Sciatic nerve (tissue), 2 donors: ENCODE measurements at regions not wholly inside any gene's neighbourhood (a gene's known extent, or its start where the extent isn't known, plus 50 kb on each side); places are given as distances from the start of the nearest gene placed in this dataset.

ENCODE experiments used
- ATAC-seq: fragments of 200-7000 bp; cut with Tn5 transposase; one replicate; pipeline ENCODE4 v1.9.1; 2020; ENCODE audit warnings: mild to moderate bottlenecking, moderate library complexity
- DNase-seq: peaks from one replicate; pipeline ENCODE4 v3.0.0-alpha.2; 2020; ENCODE audit warnings: low spot score
- intact Hi-C: fragments of 100-400 bp; cut with DNase I; formaldehyde crosslinking; loops from one replicate; pipeline ENCODE4 v1.14.2; 2022
- donor health status: DM: no; HTN: no; CAD: no.
- donor health status: DM: no; HTN: no; CAD: no.

DNA sequence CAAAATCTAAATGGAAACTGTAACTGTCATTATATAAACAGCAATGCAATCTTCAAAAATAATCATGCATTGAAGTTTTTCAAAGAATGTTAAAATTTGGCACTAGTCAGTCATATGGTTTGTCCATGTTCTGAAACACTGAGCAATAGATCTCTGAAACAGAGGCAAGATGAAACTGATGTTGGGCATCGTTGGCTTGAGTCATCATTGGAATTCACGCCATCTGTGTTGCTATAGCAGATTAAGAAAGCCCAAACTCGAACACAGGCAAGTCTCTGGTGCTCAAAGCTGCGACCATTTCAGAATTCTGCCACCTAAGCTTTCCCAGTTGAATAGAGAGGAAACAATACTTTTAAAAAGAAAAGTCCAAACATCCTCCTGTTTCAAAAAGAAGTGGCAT, 114.1 kb upstream of the PPARGC1A start:
- intact Hi-C loops = no loop called here
- DNase-seq = no peak
- ATAC-seq = no peak

GRCh38 chr4:24003496-24003895, 113.6 kb upstream of the PPARGC1A start:
- ATAC-seq (no peak), DNase-seq (no peak)
- intact Hi-C loops = no loop called here

GRCh38 chr4:24002330-24002966, 112.6 kb upstream of the PPARGC1A start:
- intact Hi-C loops = no loop called here
- no peak for ATAC-seq

GRCh38 chr4:24001486-24002329, 111.9 kb upstream of the PPARGC1A start:
- ATAC-seq = no peak
- no peak for DNase-seq
- intact Hi-C loops = no loop called here

More at GRCh38 chr4:24002330-24002966, 112.6 kb upstream of the PPARGC1A start:
- no peak for DNase-seq

DNA sequence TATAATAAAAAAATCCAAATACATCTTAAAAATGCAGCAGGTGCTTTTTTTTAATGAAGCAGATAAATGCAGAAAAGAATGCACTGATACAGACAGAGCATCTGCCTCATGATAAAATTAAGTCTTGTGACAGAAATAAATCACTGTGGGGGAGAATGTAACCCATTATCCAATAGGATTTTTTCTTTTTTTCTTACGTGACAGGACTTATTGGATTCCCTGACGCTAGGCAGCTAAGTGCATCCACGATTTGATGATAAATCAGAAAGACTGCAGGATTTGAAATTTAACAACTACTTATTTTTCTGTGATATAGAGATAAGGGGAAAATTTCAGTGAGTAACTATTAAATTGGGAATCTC, 110.6 kb upstream of the PPARGC1A start:
- DNase-seq (no peak), ATAC-seq (no peak)
- intact Hi-C loops = no loop called here

- no peak for DNase-seq
- intact Hi-C loops = no loop called here
- no peak for ATAC-seq
These were observed 110.0 kb upstream of the PPARGC1A start for GRCh38 chr4:23999714-24000469.

GRCh38 chr4:23993373-23993772, 103.5 kb upstream of the PPARGC1A start:
- no peak for ATAC-seq
- intact Hi-C loops = no loop called here
- DNase-seq = no peak

DNA sequence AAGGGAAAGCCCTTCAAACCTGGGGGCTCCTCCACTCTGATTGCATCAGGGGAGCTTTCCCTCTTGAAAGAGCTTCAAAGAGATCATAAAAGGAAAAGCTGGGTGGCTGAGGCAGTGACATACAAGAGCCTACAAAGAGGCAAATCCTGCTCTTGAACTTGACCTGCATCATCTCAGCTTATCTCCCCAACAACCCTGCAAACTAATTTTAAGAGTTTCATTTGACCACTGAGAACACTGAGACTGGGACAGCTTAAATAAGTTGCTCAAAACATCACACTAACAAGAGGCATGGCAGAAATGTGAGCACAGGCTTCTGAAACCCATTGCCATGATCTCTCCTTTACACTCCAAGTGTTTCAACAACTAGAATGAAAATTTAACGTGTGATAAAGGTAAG, 101.6 kb upstream of the PPARGC1A start:
- DNase-seq (no peak), ATAC-seq (no peak)
- intact Hi-C loops = no loop called here

DNA sequence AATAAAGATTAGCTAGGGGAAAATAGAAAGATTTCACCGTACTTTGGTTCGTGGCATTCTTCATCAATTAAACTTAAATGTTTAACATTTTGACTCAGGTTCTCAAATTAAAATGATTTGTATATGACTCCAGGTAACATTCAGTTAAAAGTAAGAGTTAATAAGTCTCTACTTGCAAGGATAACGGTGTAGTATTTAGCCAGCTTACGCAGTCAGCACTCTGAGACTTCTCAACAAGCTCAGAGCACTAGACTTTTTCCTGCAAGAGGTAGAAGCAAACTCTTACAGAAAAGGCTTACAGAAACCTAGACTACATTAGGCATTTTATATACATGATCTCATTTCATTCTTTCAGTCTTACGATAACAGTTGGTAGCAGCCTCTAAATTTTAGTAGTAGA, 96.4 kb upstream of the PPARGC1A start:
- no peak for DNase-seq
- intact Hi-C loops = no loop called here
- ATAC-seq = no peak

DNA sequence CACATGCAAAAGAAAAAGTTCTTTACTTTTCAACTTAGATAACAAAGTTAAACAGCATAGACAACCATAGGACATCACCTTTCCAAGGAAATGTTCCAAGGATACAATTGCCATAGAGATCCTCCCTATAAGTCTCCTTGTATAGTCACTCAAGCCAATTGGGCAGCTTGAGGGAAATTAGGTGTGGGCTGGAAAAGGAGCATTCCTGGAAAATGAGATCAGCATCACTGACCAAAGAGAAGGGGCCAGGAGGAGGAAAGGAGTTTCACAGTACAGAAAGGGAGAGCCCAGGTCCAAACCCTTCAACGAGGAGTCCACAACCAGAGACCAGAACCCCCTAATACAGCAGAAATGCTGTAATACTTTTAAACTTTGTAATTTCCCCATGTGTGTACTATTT, 91.5 kb upstream of the PPARGC1A start:
- intact Hi-C loops = no loop called here
- DNase-seq (no peak), ATAC-seq (no peak)

- intact Hi-C loops = no loop called here
- ATAC-seq (no peak), DNase-seq (no peak)
These were observed 89.7 kb upstream of the PPARGC1A start for GRCh38 chr4:23979534-23979933.

DNA sequence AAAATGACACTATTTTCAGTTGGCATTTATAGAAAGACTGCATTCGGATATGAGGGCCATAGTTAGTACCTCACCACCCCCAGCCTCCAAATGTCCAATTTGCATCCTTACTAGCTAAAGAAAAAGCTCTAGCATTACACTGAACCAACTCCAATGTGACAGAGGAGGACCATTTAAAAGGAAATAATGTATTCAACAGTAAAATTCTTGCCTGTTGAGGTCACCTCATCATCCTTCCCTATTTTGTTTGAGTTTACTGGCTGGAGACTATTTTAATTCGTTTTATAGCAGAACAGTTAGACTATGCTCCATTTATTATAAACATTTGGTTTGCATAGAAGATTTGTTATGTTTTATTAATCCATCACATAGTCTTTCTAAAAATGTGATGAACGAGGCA, 88.2 kb upstream of the PPARGC1A start:
- intact Hi-C loops = no loop called here
- no peak for DNase-seq
- ATAC-seq = no peak

DNA sequence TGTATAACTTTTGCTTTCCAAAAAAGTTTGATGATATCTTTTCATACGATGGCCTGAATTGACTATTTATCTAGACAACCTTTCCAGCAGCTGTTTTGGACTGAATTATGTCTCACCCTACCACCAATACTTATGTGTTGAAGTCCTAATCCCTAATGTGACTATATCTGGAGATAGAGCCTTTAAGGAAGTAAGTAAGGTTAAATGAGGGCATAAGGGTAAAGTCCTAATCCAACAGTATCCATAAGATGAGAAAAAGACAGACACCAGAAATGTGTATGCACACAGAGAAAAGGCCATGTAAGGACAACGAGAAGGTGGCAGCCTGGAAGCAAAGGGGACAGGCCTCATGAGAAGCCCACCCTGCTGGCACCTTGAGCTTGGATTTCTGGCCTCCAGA, 86.6 kb upstream of the PPARGC1A start:
- intact Hi-C loops = no loop called here
- no peak for ATAC-seq
- no peak for DNase-seq

DNA sequence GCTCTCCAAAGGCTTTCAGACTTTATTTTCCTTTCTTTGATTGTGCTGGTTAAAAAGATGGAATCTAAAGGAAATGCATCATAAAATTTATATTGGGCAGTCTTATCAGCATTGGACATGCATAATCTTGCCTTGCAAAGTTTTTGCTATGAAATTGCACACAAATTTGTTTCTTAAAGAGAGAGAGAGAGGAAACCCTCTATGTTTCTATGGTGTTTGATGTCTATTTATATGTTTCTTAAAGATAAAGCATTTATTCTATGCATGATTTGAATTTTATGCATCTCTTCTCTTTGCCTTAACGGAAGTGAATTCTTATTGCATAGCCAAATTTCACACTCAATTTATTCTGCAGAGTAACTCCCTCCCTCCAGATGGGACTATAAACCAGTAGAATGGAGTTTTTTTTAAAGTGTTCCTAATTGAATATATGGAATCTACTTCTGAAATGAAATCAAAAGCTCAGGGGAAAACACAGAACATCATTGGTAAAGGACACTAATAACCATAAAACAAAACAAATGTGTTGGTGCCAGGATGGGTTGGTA, 83.5 kb upstream of the PPARGC1A start:
- intact Hi-C loops = no loop called here
- DNase-seq = no peak
- ATAC-seq = no peak

GRCh38 chr4:23972805-23973204, 83.0 kb upstream of the PPARGC1A start:
- DNase-seq (no peak), ATAC-seq (no peak)
- intact Hi-C loops = no loop called here

DNA sequence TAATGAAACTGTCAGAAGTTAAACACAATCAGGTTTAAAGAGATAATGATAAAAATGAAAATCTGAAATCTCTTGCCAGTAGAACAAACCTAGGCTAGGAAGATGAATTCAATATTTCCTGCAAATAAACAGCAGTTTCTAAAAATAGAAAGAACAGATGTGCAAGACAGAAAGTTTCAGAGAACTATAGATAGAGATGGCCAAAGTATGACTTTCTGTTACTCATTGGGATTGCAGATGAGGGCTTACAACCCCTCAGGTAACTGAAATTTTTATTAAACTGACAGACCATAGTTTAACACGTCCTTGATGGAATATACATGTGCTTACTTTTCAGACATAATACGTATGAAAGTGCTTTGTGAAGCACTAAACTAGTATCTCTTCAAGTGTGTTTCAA, 82.3 kb upstream of the PPARGC1A start:
- no peak for ATAC-seq
- no peak for DNase-seq
- intact Hi-C loops = no loop called here

DNA sequence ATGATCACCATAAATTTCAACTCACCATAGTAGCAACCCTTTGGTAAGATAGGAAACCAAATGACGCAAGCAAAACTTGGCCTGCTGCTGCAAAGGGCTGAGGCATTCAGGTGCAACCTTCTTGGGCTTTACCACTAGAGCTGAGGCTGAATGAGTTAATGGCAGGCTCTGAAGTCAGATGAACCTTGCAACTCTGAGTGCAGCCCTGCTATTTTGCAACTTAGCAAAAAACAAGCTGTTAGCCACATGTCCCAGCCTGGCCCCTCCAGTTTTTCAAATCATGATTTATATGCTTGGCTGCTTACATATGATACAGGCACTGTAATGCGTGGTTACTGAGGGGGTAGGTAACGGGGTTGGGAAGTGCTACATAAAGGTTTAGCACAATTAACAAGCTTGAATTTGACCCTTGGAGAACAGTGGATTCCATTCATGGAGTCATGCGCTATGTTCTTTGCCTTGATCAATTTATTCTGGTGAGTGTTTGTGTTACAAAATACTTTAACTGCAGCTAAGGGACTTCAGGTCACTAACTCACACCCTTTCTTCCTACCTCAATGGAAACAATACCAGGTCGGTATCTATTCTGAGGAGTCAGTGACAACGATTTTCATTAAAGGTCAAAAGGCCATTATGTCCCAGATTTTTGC, 80.5 kb upstream of the PPARGC1A start:
- ATAC-seq (no peak), DNase-seq (no peak)
- intact Hi-C loops = no loop called here

DNA sequence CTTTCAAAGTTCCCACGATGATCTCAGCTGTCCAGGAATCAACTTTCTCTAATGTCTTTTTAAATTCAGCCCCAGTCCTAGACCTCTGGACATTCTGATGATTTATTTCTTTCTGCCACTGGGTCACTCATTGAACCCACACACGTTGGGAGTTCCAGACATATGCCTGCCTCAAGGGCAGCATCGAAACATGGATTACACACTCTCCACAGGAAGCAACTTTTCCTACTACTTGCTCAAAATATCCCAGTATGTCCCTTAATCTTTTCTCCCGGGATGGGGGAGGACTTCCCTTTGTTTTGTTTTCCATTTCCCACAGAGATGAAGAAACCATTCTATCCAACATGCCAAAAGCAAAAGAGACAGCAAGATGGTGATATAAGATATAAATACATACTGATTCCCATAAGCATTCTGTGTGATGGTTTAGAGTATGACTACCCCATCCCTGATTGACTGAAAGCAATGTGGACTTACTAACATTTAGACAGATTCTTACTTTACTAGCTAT, 79.8 kb upstream of the PPARGC1A start:
- intact Hi-C loops = no loop called here
- DNase-seq (no peak), ATAC-seq (no peak)

- ATAC-seq (no peak), DNase-seq (no peak)
- intact Hi-C loops = no loop called here
These were observed 77.4 kb upstream of the PPARGC1A start for GRCh38 chr4:23967281-23967680.
